RWPE2 (cell line): ENCODE measurements at regions not wholly inside any gene's neighbourhood (a gene's known extent, or its start where the extent isn't known, plus 50 kb on each side); places are given as distances from the start of the nearest gene placed in this dataset.
"Not testable (repeated sequence)": the region's sequence is repeated elsewhere in the genome, so short reads cannot be mapped to it uniquely, and the experiment has no call there.

Experiments
- ATAC-seq: fragments of 200-7000 bp; cut with Tn5 transposase; 3 replicates; pipeline ENCODE4 v1.9.1; 2021; ENCODE audit warnings: low read depth
- DNase-seq: peaks from one replicate; pipeline ENCODE4 v3.0.0-alpha.2; 2020; ENCODE audit warnings: low spot score
- H3K27ac ChIP-seq: fragments of 450-650 bp; 2 replicates; pipeline ENCODE4 v1.5.1; 2017; ENCODE audit warnings: mild to moderate bottlenecking; ENCODE audit not compliant: poor library complexity, severe bottlenecking
- H3K27me3 ChIP-seq: fragments of 250-450 bp; sonication (Bioruptor Pico); 2 replicates; pipeline ENCODE4 v1.5.1; 2021; ENCODE audit warnings: mild to moderate bottlenecking, moderate library complexity; ENCODE audit not compliant: insufficient read depth, poor library complexity, severe bottlenecking
- H3K36me3 ChIP-seq: fragments of 250-450 bp; sonication (Bioruptor Pico); 2 replicates; pipeline ENCODE4 v1.5.1; 2020; ENCODE audit warnings: low read depth, mild to moderate bottlenecking, moderate library complexity
- H3K4me1 ChIP-seq: fragments of 250-450 bp; sonication (Bioruptor Pico); 2 replicates; pipeline ENCODE4 v1.5.1; 2021; ENCODE audit warnings: mild to moderate bottlenecking, moderate library complexity; ENCODE audit not compliant: insufficient read depth, poor library complexity, severe bottlenecking
- H3K4me3 ChIP-seq: fragments of 250-450 bp; sonication (Bioruptor Pico); 2 replicates; pipeline ENCODE4 v1.5.1; 2021; ENCODE audit warnings: mild to moderate bottlenecking, moderate library complexity; ENCODE audit not compliant: severe bottlenecking
- H3K9me3 ChIP-seq: fragments of 250-450 bp; sonication (Bioruptor Pico); 2 replicates; pipeline ENCODE4 v1.5.1; 2021; ENCODE audit warnings: mild to moderate bottlenecking, moderate library complexity; ENCODE audit not compliant: severe bottlenecking
- TF ChIP-seq, protein P1 (sequence below): fragments of 450-650 bp; IDR thresholded peaks from one replicate; pipeline ENCODE4 v1.5.1; 2017; ENCODE audit warnings: mild to moderate bottlenecking, moderate library complexity; ENCODE audit not compliant: poor library complexity, severe bottlenecking

DNA sequence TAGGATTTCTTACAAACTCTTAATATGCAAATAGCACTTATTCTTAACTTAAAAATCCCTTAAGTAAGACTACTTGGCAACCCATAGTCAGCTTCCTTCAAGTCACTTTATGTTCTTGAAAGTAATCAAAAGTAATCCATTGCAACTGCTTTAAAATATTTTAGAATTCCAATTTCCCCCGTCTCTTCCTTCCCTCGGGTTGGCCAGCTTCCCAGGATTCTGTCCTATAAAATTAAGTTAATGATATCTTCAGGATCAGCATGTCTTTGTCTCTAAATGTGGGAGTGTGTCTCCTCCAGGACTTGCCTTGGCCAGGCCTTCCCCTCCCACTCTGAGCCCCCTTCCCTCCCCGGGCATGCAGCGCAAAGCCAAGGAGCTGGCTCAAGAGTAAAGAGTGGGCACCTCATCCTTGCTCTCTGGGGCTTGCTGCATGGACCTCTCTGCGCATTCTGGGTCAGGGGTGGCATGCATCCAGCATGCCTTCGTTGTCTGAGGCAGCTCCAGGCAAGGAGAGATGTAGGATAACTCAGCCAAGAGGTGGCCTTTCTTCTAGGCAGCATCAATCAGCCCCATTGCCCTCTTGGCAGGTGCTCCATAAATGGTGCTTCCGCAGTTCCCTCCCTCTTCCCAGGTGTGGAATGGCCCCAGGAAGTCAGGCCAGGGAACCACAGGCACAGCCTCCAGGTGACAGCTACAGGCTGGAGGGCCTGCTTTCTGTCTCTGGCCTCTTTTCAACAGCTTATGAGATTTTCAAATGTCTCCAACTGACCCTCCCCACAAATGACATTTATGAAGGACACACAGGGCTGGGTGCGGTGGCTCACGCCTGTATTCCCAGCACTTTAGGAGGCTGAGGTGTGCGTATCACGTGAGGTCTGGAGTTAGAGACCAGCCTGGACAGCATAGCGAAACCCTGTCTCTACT lies 108.7 kb upstream of the ALDH1A3 start:
- no peaks in the 10 kb centered on the region for H3K4me1 ChIP-seq
- no peak overlapping the region for H3K27ac ChIP-seq
- DNase-seq: peak; percentile 47
- no peaks in the 10 kb centered on the region for H3K27me3 ChIP-seq
- ATAC-seq: no peak
- H3K36me3 ChIP-seq: no peaks in the 10 kb centered on the region
- H3K9me3 ChIP-seq: no peaks in the 10 kb centered on the region
- H3K4me3 ChIP-seq: no peak overlapping the region
- TF ChIP-seq, protein P1, sequence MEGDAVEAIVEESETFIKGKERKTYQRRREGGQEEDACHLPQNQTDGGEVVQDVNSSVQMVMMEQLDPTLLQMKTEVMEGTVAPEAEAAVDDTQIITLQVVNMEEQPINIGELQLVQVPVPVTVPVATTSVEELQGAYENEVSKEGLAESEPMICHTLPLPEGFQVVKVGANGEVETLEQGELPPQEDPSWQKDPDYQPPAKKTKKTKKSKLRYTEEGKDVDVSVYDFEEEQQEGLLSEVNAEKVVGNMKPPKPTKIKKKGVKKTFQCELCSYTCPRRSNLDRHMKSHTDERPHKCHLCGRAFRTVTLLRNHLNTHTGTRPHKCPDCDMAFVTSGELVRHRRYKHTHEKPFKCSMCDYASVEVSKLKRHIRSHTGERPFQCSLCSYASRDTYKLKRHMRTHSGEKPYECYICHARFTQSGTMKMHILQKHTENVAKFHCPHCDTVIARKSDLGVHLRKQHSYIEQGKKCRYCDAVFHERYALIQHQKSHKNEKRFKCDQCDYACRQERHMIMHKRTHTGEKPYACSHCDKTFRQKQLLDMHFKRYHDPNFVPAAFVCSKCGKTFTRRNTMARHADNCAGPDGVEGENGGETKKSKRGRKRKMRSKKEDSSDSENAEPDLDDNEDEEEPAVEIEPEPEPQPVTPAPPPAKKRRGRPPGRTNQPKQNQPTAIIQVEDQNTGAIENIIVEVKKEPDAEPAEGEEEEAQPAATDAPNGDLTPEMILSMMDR: no peak

DNA sequence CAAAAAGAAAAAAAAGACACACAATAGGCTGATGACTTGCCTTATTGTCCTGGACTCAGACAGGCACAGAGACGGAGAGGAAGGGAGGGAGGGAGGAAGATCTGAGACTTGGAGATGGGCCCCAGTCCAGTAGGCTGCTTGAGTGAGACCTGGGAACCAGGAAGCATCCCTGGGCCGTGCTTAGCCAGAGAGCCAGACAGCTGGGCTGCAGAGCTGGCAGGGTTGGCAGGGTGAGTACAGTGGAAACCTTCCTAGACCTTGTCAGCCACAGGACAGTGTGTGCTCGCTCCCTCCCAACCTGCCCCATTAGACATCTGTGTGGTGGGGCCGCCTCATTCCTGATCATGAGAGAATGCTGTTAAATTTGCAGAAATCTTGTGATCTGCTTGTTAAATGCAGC lies 107.9 kb upstream of the ALDH1A3 start:
- no peaks in the 10 kb centered on the region for H3K9me3 ChIP-seq
- no peak overlapping the region for H3K27ac ChIP-seq
- H3K36me3 ChIP-seq: no peaks in the 10 kb centered on the region
- ATAC-seq: peak; percentile 24
- no peak overlapping the region for H3K4me3 ChIP-seq
- H3K27me3 ChIP-seq: no peaks in the 10 kb centered on the region
- peak; percentile 63 for DNase-seq
- no peaks in the 10 kb centered on the region for H3K4me1 ChIP-seq
- TF ChIP-seq, protein P1: no peak

DNA sequence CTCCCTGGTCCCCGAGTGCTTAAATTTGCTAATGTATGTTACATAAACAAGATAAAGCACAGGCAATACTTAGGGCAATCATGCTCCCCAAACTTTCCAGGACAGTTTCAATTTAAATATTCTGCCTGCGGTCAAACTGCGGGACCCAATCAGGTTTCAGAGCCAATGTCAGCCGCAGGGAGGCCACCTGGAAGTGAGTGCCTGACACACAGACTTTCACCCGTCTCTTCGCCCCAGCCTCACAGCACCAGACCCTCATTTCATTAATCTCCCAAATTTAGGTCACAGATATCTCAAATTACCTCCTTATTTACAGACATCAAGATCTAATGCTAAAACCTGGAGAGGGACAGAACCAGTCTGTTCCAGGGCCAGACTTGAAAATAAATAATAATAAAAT lies 107.2 kb upstream of the ALDH1A3 start:
- no peaks in the 10 kb centered on the region for H3K27me3 ChIP-seq
- no peak for ATAC-seq
- TF ChIP-seq, protein P1: no peak

DNA sequence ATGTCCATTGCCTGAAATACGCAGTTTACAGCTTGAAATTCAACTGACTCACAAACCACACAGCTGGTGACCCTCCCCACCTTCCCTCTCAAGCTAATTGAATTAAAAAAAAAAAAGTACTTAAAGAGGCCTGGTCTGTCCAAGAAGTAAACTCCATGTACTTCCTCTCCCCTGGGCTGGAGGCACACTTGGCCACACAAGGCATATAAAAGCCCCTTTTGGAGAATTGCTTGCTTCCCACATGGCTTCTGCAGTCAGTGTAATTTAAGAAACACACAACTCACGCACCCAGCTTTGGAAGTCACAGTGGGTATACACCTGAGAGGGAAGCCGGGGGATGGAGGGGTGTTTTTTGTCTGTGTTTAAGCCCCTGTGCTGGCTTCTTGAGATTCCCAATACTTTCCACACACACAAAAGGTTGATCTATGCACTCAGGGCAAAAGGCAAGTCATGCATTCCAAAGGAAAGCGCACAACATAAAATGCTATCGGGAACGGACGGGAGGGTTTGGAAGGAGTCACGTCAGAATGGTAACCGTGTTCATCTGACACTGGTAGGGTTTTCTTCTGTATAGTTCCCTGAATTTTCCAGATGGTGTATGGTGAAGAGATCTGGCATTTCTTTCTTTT lies 106.6 kb upstream of the ALDH1A3 start:
- Histone ChIP-seq H3K4me1 (no peaks in the 10 kb centered on the region), H3K36me3 (no peaks in the 10 kb centered on the region), H3K4me3 (no peak overlapping the region), H3K27me3 (no peaks in the 10 kb centered on the region), H3K27ac (no peak overlapping the region), H3K9me3 (no peaks in the 10 kb centered on the region)
- DNase-seq (no peak), ATAC-seq (no peak)
- TF ChIP-seq, protein P1: no peak

More for the DNA sequence above, 107.2 kb upstream of the ALDH1A3 start:
- no peak for DNase-seq
- no peaks in the 10 kb centered on the region for H3K9me3 ChIP-seq
- no peaks in the 10 kb centered on the region for H3K4me1 ChIP-seq
- H3K4me3 ChIP-seq: no peak overlapping the region
- H3K27ac ChIP-seq: no peak overlapping the region
- H3K36me3 ChIP-seq: no peaks in the 10 kb centered on the region

DNA sequence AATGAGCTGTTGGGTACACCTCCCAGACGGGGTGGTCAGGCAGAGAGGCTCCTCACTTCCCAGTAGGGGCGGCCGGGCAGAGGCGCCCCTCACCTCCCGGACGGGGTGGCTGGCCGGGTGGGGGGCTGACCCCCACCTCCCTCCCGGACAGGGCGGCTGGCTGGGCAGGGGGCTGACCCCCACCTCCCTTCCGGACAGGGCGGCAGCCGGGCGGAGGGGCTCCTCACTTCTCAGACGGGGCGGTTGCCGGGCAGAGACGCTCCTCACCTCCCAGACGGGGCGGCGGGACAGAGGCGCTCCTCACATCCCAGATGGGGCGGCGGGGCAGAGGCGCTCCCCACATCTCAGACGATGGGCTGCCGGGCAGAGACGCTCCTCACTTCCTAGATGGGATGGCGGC lies 105.6 kb upstream of the ALDH1A3 start:
- not testable (repeated sequence) for DNase-seq, ATAC-seq, H3K4me1 ChIP-seq, H3K27ac ChIP-seq, H3K36me3 ChIP-seq, H3K9me3 ChIP-seq, H3K27me3 ChIP-seq, H3K4me3 ChIP-seq
